H9 (cell line): ENCODE measurements at regions not wholly inside any gene's neighbourhood (a gene's known extent, or its start where the extent isn't known, plus 50 kb on each side); places are given as distances from the start of the nearest gene placed in this dataset.

Experiments
- DNase-seq: peaks from one replicate; pipeline ENCODE4 v3.0.0-alpha.2; 2017
- H2AFZ ChIP-seq: one replicate; pipeline ENCODE4 v1.6.1; 2013; ENCODE audit warnings: mild to moderate bottlenecking, low read length, control low read depth, moderate library complexity
- H2AK5ac ChIP-seq: 2 replicates; pipeline ENCODE4 v1.6.1; 2013; ENCODE audit warnings: low read length, control low read depth, mixed read lengths; ENCODE audit not compliant: insufficient read length
- H2BK120ac ChIP-seq: one replicate; pipeline ENCODE4 v1.6.1; 2013; ENCODE audit warnings: low read depth, mild to moderate bottlenecking, low read length, control low read depth, inconsistent platforms; ENCODE audit not compliant: poor library complexity, severe bottlenecking
- H2BK12ac ChIP-seq: 2 replicates; pipeline ENCODE4 v1.6.1; 2013; ENCODE audit warnings: low read length, control low read depth, mixed read lengths, low read depth; ENCODE audit not compliant: insufficient read length
- H2BK15ac ChIP-seq: 2 replicates; pipeline ENCODE4 v1.6.1; 2013; ENCODE audit warnings: low read depth, low read length, control low read depth
- H2BK20ac ChIP-seq: one replicate; pipeline ENCODE4 v1.6.1; 2013; ENCODE audit warnings: low read depth, mild to moderate bottlenecking, low read length, control low read depth, inconsistent platforms; ENCODE audit not compliant: poor library complexity, severe bottlenecking
- H2BK5ac ChIP-seq: 2 replicates; pipeline ENCODE4 v1.6.1; 2013; ENCODE audit warnings: low read length, control low read depth, mixed read lengths; ENCODE audit not compliant: insufficient read length
- H3K14ac ChIP-seq: 2 replicates; pipeline ENCODE4 v1.6.1; 2013; ENCODE audit warnings: low read length, control low read depth; ENCODE audit not compliant: insufficient read depth
- H3K18ac ChIP-seq: 2 replicates; pipeline ENCODE4 v1.6.1; 2013; ENCODE audit warnings: low read depth, mild to moderate bottlenecking, mixed read lengths, low read length, control low read depth; ENCODE audit not compliant: insufficient read length
- H3K23ac ChIP-seq: 2 replicates; pipeline ENCODE4 v1.6.1; 2013; ENCODE audit warnings: low read length, control low read depth, mixed read lengths, low read depth; ENCODE audit not compliant: insufficient read length
- H3K23me2 ChIP-seq: 2 replicates; pipeline ENCODE4 v1.6.1; 2013; ENCODE audit warnings: low read depth, mild to moderate bottlenecking, mixed read lengths, low read length, control low read depth; ENCODE audit not compliant: insufficient read length, poor library complexity, severe bottlenecking
- H3K27ac ChIP-seq: 2 replicates; pipeline ENCODE4 v1.5.1; 2013; ENCODE audit warnings: low read length, control low read depth, mixed read lengths, low read depth; ENCODE audit not compliant: insufficient read length
- H3K27me3 ChIP-seq: 2 replicates; pipeline ENCODE4 v1.6.1; 2013; ENCODE audit warnings: low read length, control low read depth, inconsistent platforms; ENCODE audit not compliant: insufficient read depth
- H3K4ac ChIP-seq: 2 replicates; pipeline ENCODE4 v1.6.1; 2013; ENCODE audit warnings: low read depth, mild to moderate bottlenecking, control low read depth, inconsistent platforms, low read length, moderate library complexity
- H3K4me1 ChIP-seq: 2 replicates; pipeline ENCODE4 v1.6.1; 2013; ENCODE audit warnings: low read length, control low read depth, inconsistent platforms; ENCODE audit not compliant: insufficient read depth
- H3K4me2 ChIP-seq: 2 replicates; pipeline ENCODE4 v1.6.1; 2013; ENCODE audit warnings: low read length, control low read depth, mixed read lengths; ENCODE audit not compliant: insufficient read length, insufficient read depth
- H3K56ac ChIP-seq: 2 replicates; pipeline ENCODE4 v1.6.1; 2013; ENCODE audit warnings: low read depth, mild to moderate bottlenecking, mixed read lengths, low read length, control low read depth; ENCODE audit not compliant: insufficient read length
- H3K79me1 ChIP-seq: 2 replicates; pipeline ENCODE4 v1.6.1; 2013; ENCODE audit warnings: low read depth, mild to moderate bottlenecking, moderate library complexity, low read length, control low read depth, inconsistent platforms; ENCODE audit not compliant: insufficient read depth, poor library complexity, severe bottlenecking
- H3K79me2 ChIP-seq: 2 replicates; pipeline ENCODE4 v1.6.1; 2013; ENCODE audit warnings: low read length, control low read depth, inconsistent platforms; ENCODE audit not compliant: insufficient read depth
- H3K9ac ChIP-seq: 2 replicates; pipeline ENCODE4 v1.6.1; 2013; ENCODE audit warnings: low read length, control low read depth, mixed read lengths; ENCODE audit not compliant: insufficient read length; ENCODE audit errors: extremely low read depth
- H3K9me3 ChIP-seq: one replicate; pipeline ENCODE4 v1.6.1; 2013; ENCODE audit warnings: low read depth, low read length, inconsistent platforms; ENCODE audit not compliant: control insufficient read depth
- H3T11ph ChIP-seq: one replicate; pipeline ENCODE4 v1.6.1; 2013; ENCODE audit warnings: mild to moderate bottlenecking, low read length, control low read depth, inconsistent platforms
- H4K20me1 ChIP-seq: one replicate; pipeline ENCODE4 v1.6.1; 2013; ENCODE audit not compliant: control insufficient read depth, insufficient read length, insufficient read depth
- H4K5ac ChIP-seq: 2 replicates; pipeline ENCODE4 v1.6.1; 2013; ENCODE audit warnings: low read depth, mild to moderate bottlenecking, mixed read lengths, low read length, control low read depth; ENCODE audit not compliant: insufficient read length
- H4K8ac ChIP-seq: replicated peaks from 2 replicates; pipeline ENCODE4 v1.6.1; 2013; ENCODE audit warnings: low read length, control low read depth, mixed read lengths, low read depth; ENCODE audit not compliant: insufficient read length
- H4K91ac ChIP-seq: 2 replicates; pipeline ENCODE4 v1.6.1; 2013; ENCODE audit warnings: low read depth, mild to moderate bottlenecking, moderate library complexity, mixed read lengths, low read length, control low read depth; ENCODE audit not compliant: insufficient read length
- H3K27ac Mint-ChIP-seq, 3 experiments: 2 replicates in 2 of 3; 3 replicates in 1 of 3; pipeline ENCODE4 v1.8.0; 2020 to 2021; ENCODE audit warnings: mixed read lengths in 3 of 3, mild to moderate bottlenecking in 1 of 3, moderate library complexity in 1 of 3
- H3K27me3 Mint-ChIP-seq: 2 replicates; pipeline ENCODE4 v1.8.0; 2021; ENCODE audit warnings: low read depth, mild to moderate bottlenecking, moderate library complexity, mixed read lengths
- H3K36me3 Mint-ChIP-seq, 3 experiments: 2 replicates in 2 of 3; 3 replicates in 1 of 3; pipeline ENCODE4 v1.8.0; 2020 to 2021; ENCODE audit warnings: low read depth in 3 of 3, mixed read lengths in 3 of 3; ENCODE audit not compliant: insufficient read depth in 1 of 3
- H3K4me1 Mint-ChIP-seq, 2 experiments: 2 replicates each; pipeline ENCODE4 v1.8.0; 2020; ENCODE audit warnings: mixed read lengths in 2 of 2
- H3K4me3 Mint-ChIP-seq, 2 experiments: 2 replicates in 1 of 2; 3 replicates in 1 of 2; pipeline ENCODE4 v1.8.0; 2020 to 2021; ENCODE audit warnings: mild to moderate bottlenecking in 2 of 2, mixed read lengths in 2 of 2, moderate library complexity in 1 of 2
- H3K9me3 Mint-ChIP-seq, 2 experiments: 2 replicates in 1 of 2; 3 replicates in 1 of 2; pipeline ENCODE4 v1.8.0; 2020; ENCODE audit warnings: mild to moderate bottlenecking in 2 of 2, mixed read lengths in 2 of 2, moderate library complexity in 1 of 2
- WGBS: extraction: QIAGEN DNeasy Blood & Tissue Kit; methylation state at CpG from one replicate; pipeline ENCODE4 v1.1.7; 2013; ENCODE audit warnings: missing lambda C conversion rate, low lambda C conversion rate, mixed read lengths; ENCODE audit not compliant: insufficient read length; ENCODE audit errors: extremely low coverage; 5-methylcytosine and 5-hydroxymethylcytosine counted together
- TF ChIP-seq, protein P1 (sequence below): fragments of 200-600 bp; sonication (generic); conservative IDR thresholded peaks from 3 replicates; pipeline ENCODE4 v1.8.0; 2021; ENCODE audit warnings: antibody characterized with exemption, mild to moderate bottlenecking

GRCh38 chr20:40354880-40355279 lies 334.2 kb downstream of the MAFB start:
- Histone ChIP-seq H3K9ac (no peak overlapping the region), H3K4me2 (no peak overlapping the region), H3K18ac (no peak overlapping the region), H3K79me2 (no peaks in the 10 kb centered on the region), H2AK5ac (no peak overlapping the region), H4K8ac (no peak overlapping the region), H3K27me3 (no peaks in the 10 kb centered on the region), H2BK5ac (no peak overlapping the region), H3K27ac (no peak overlapping the region), H2BK12ac (no peak overlapping the region), H3K4ac (no peak overlapping the region), H2BK15ac (no peak overlapping the region), H4K20me1 (no peaks in the 10 kb centered on the region), H3K23me2 (no peaks in the 10 kb centered on the region), H4K91ac (no peak overlapping the region), H3K56ac (no peak overlapping the region), H2AFZ (no peak overlapping the region), H4K5ac (no peak overlapping the region), H3K14ac (no peak overlapping the region), H3K23ac (no peak overlapping the region), H3K4me1 (no peaks in the 10 kb centered on the region), H2BK120ac (no peak overlapping the region), H3K79me1 (no peaks in the 10 kb centered on the region), H3K9me3 (no peaks in the 10 kb centered on the region), H2BK20ac (no peak overlapping the region), H3T11ph (no peak overlapping the region)
- Mint-ChIP-seq H3K27ac (no peak overlapping the region), H3K4me1 (peaks cover 2 to 3% of the 10 kb centered on the region in 2 experiments; a peak in 2 of 4 replicates), H3K27me3 (no peaks in the 10 kb centered on the region), H3K4me3 (no peak overlapping the region), H3K9me3 (no peaks in the 10 kb centered on the region), H3K36me3 (no peaks in the 10 kb centered on the region)
- DNase-seq, result no peak
- TF ChIP-seq, protein P1, sequence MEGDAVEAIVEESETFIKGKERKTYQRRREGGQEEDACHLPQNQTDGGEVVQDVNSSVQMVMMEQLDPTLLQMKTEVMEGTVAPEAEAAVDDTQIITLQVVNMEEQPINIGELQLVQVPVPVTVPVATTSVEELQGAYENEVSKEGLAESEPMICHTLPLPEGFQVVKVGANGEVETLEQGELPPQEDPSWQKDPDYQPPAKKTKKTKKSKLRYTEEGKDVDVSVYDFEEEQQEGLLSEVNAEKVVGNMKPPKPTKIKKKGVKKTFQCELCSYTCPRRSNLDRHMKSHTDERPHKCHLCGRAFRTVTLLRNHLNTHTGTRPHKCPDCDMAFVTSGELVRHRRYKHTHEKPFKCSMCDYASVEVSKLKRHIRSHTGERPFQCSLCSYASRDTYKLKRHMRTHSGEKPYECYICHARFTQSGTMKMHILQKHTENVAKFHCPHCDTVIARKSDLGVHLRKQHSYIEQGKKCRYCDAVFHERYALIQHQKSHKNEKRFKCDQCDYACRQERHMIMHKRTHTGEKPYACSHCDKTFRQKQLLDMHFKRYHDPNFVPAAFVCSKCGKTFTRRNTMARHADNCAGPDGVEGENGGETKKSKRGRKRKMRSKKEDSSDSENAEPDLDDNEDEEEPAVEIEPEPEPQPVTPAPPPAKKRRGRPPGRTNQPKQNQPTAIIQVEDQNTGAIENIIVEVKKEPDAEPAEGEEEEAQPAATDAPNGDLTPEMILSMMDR, result no peak
- WGBS, result no CpG with 5 or more reads among the region's 1 CpG
